C4-2B (cell line): ENCODE measurements at regions not wholly inside any gene's neighbourhood (a gene's known extent, or its start where the extent isn't known, plus 50 kb on each side); places are given as distances from the start of the nearest gene placed in this dataset.

ENCODE experiments used
- H3K27ac ChIP-seq: fragments of 450-650 bp; 2 replicates; pipeline ENCODE4 v1.5.1; 2017
- ZFX ChIP-seq: fragments of 450-650 bp; IDR thresholded peaks from 2 replicates; pipeline ENCODE4 v1.6.1; 2017
- TF ChIP-seq, protein P1 (sequence below): fragments of 450-650 bp; conservative IDR thresholded peaks from 2 replicates; pipeline ENCODE4 v1.5.1; 2017; ENCODE audit warnings: mild to moderate bottlenecking

DNA sequence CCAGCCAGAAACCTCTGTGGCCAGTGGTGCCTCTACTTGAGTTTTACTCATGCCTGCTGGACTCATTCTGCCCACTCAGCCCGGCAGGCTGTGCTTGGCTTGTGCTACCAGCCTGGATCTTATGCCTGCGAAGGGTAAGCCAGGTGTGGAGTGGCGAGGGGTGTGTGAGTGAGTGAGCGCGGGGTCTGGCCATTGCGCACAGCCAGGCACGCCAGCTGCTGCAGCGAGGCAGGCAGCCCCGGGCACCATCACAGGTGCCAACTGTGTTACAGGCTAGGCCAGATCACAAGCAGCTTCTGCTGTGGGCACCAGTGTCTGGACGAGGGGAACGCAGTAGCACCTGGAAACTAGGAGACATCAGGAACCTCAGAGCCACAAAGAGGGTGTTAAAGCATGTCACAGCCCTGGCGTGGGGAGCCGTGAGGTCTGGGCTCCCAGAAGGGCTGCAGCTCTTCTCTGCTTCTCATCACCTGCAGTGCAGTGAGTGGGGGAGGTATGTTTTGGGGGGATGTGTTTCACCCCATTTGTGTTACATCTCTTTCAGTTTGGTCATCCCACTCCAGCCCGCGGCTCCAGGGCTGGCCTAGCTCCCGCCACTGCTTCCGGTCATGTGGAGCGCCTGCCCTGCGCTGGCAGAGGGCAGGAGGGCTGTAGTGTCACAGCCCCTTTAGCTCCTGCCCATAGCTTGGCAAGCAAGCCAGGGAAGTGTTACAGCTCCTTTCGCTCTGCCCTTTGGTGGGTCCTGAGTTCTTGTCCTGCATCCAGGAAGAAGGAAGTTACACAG, 379.7 kb upstream of the IMPG1 start:
- H3K27ac ChIP-seq = no peak overlapping the region
- TF ChIP-seq, protein P1, sequence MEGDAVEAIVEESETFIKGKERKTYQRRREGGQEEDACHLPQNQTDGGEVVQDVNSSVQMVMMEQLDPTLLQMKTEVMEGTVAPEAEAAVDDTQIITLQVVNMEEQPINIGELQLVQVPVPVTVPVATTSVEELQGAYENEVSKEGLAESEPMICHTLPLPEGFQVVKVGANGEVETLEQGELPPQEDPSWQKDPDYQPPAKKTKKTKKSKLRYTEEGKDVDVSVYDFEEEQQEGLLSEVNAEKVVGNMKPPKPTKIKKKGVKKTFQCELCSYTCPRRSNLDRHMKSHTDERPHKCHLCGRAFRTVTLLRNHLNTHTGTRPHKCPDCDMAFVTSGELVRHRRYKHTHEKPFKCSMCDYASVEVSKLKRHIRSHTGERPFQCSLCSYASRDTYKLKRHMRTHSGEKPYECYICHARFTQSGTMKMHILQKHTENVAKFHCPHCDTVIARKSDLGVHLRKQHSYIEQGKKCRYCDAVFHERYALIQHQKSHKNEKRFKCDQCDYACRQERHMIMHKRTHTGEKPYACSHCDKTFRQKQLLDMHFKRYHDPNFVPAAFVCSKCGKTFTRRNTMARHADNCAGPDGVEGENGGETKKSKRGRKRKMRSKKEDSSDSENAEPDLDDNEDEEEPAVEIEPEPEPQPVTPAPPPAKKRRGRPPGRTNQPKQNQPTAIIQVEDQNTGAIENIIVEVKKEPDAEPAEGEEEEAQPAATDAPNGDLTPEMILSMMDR = no peak
- TF ChIP-seq ZFX = no peak

DNA sequence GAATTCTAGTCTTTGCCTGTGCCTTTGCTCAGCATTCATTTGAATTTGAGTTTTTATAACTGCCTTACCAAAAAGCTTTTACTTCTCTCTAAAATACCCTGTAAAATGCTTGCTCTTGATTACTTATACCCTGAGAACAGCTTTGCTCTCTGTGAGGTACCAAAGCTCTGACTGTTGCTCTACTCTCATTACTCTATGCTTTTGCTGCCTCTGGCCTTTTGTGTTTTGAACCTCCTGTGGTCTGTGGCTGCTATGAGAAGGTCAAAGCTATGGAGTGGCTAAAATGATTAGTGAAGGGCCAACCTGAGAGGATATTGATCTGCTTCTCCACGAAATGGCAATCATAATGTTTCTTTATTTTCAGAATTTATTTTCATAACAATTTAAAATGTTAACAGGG, 375.6 kb upstream of the IMPG1 start:
- H3K27ac ChIP-seq = no peak overlapping the region
- TF ChIP-seq, protein P1 = no peak
- TF ChIP-seq ZFX = no peak

DNA sequence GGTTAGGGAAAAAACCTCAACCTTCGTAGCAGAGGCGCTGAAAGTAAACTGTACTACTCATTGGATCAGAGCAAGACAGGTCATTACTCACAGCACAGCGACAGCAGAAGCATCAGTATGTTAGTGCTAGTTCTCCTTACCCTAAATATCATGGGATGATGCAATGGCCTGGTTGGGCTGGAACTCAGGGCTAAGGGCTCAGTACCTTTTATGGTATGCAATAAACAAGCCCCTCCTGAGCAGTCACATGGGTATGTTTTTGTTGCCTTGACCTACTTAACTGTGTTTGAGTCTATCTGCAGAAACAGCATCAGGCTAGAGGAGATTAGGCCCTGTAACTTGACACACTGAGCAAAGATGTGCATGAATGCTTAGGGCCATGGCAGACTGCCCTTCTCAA, 369.4 kb upstream of the IMPG1 start:
- TF ChIP-seq ZFX = no peak
- TF ChIP-seq, protein P1 = no peak
- H3K27ac ChIP-seq = no peak overlapping the region

DNA sequence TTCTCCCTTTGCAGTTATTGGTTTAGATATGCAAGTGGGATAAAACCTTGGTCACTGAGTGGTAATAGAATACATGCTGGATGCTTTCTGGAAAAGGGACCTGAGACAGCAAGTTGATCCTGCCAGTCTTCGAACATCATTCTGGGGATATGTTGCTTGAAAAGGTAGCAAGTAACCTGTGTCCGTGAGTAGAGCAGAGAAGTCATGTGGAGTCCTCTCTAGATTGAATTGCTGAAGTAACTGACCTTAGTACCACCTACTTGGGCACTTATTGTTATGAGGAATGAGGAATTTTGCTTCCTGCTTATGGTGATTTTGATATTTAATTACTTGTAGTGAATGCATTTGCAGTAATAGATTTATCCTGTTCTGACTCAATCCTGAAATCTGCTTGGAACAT, 367.3 kb upstream of the IMPG1 start:
- no peak overlapping the region for H3K27ac ChIP-seq
- TF ChIP-seq ZFX = no peak
- TF ChIP-seq, protein P1 = no peak

DNA sequence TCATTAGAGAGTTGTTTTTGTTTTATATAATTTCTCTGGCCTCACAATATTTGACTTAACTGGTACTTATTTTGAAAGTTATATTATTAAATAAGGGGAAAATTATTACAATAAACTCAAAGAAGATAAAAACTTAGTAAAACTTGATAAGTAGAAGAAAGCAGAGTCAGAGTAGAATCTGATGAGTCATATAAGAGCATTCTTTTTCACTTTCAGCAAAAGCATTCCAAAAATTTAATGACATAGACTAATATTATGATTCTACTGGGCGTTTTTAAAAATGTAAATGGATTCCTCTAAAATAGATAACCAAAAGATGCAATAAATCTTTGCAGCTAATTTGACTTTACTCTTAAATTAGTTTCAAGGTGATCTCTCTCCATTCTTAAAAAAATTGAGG, 366.3 kb upstream of the IMPG1 start:
- TF ChIP-seq ZFX = no peak
- TF ChIP-seq, protein P1 = no peak
- no peak overlapping the region for H3K27ac ChIP-seq

DNA sequence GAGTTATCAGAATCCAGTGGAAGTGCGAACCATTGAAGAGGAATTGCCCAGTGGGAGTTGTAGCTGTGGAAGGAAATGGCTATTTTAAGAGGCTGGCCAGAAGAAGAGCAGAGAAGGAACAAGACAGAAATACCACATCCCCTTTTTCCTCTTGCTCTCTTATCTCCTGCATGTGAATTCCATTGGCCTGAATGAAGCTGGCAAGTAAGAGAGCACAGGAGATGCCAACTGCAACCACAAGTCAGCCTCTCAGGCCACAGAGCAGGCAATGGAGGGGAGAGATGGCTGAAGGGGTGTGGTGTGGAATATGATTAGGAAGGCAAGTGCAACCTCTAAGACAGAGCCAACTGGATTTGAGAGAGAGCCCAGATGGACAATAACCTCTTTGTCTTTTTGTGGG, 362.7 kb upstream of the IMPG1 start:
- no peak for TF ChIP-seq ZFX
- TF ChIP-seq, protein P1 = no peak
- no peak overlapping the region for H3K27ac ChIP-seq

DNA sequence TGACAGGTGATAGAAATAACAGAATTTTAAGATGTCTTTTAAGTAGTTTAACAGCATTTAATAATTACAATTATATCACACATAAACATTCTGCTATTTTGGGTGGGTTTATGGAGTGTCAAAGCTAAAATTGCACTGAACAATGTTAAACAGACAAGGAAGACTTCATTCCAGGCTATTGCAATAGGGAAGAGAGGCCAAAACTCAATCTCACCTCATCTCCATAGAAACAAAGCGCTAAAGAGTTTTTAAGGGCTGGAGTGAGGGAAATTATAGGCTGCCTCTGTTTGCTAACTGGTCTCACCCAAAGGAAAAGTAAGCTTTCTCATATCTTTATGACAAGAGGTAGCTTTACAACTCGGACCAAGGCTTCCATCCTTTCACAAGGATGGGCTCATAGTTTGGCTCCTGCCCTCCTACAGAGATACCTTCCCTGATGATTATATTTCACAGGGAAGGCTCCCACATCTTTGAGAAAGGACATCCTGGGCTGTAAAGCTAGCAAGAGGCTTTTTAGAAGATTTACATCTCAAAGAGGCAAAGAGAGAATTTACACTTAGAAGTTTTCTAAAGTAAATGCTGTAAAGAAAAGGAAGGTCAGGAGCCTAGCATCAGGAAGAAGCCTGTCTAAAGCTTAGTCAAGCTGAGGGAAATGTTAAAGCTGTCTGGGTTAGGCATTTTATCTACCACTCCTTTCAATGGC, 350.2 kb upstream of the IMPG1 start:
- TF ChIP-seq ZFX = no peak
- TF ChIP-seq, protein P1 = no peak
- H3K27ac ChIP-seq = no peak overlapping the region
